ENCODE measurements at regions not wholly inside any gene's neighbourhood (a gene's known extent, or its start where the extent isn't known, plus 50 kb on each side); places are given as distances from the start of the nearest gene placed in this dataset.

DNA sequence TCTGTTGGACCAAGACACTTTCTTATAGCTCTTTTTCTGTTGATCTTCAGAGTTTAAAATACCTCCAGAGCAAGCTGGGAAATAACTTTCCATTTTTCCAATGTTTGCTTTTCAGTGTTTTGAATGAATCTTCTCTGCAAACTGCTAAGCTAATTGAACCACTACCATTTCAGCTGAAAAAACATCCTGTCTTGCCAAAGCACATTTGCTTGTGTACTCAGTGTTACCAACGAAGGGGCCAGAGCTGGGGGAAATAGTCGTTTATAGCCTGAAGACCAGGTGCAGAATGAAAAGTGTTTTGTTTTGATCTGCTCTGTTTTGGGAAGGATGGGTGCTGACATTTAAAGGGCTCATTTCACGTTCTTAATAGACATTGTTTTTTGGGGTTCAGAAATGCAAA lies 88.4 kb upstream of the CLNK start:
- H3K4me3 ChIP-seq, result no peak overlapping the region
- H3K27ac ChIP-seq, result no peak overlapping the region
- 35% methylated on average over 3 of the region's 3 CpGs; no CpG with 5 or more reads in 1 of the 2 donors for WGBS, 2 donors (ENCODE audit: low coverage in 1 of 2)
- in situ Hi-C loops (cut with MboI; ENCODE audit: low pct_ligation_motif_present in 1 of 4, low pct_unique_long_range_greater_than_20kb in 1 of 4, low sequenced_read_pairs in 3 of 4), result no loop called here
- TF ChIP-seq POLR2A (IDR thresholded peaks at IDR 0.05) (no peak), EP300 (IDR thresholded peaks at IDR 0.05; ENCODE audit: low read depth) (no peak), CTCF (IDR thresholded peaks at IDR 0.05) (no peak), POLR2AphosphoS5 (IDR thresholded peaks at IDR 0.05) (no peak)
- intact Hi-C loops (cut with DNase I; ENCODE audit: low total_unique reads), result no loop called here
- H3K27me3 ChIP-seq, result no peaks in the 10 kb centered on the region
- no peaks in the 10 kb centered on the region for H3K4me1 ChIP-seq
- H3K36me3 ChIP-seq, result no peaks in the 10 kb centered on the region
- no peak for DNase-seq
- H3K9me3 ChIP-seq, result no peaks in the 10 kb centered on the region

DNA sequence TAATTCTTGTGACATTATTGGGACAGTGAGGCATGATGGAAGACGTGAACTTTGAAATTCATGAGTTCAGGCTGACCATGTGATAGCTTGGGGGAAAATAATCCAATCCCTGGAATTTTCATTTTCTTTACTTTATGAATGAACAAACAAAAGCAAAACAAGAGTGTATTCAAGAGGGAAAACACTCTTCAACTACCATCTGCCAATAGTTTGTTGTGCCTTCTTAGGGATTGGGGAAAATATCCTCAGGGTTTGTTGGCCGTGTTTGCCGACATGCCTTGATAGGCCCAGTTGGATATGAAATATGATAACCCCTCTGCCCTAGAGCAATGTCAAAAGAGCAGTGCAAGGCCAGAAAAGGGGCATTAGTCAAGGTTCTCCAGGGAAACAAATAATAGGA lies 80.8 kb upstream of the CLNK start:
- WGBS, 2 donors (ENCODE audit: low coverage in 1 of 2), result 87 to 92% methylated on average over 3 of the region's 3 CpGs
- H3K27me3 ChIP-seq, result no peaks in the 10 kb centered on the region
- intact Hi-C loops (cut with DNase I; ENCODE audit: low total_unique reads) (no loop called here), in situ Hi-C loops (cut with MboI; ENCODE audit: low pct_ligation_motif_present in 1 of 4, low pct_unique_long_range_greater_than_20kb in 1 of 4, low sequenced_read_pairs in 3 of 4) (no loop called here)
- no peaks in the 10 kb centered on the region for H3K36me3 ChIP-seq
- H3K9me3 ChIP-seq, result no peaks in the 10 kb centered on the region
- no peak for TF ChIP-seq CTCF (IDR thresholded peaks at IDR 0.05)
- TF ChIP-seq POLR2A (IDR thresholded peaks at IDR 0.05), result no peak
- no peak for TF ChIP-seq EP300 (IDR thresholded peaks at IDR 0.05; ENCODE audit: low read depth)
- TF ChIP-seq POLR2AphosphoS5 (IDR thresholded peaks at IDR 0.05), result no peak
- no peak for DNase-seq
- no peak overlapping the region for H3K27ac ChIP-seq
- H3K4me1 ChIP-seq, result no peaks in the 10 kb centered on the region
- no peak overlapping the region for H3K4me3 ChIP-seq

- no peaks in the 10 kb centered on the region for H3K27me3 ChIP-seq
- H3K36me3 ChIP-seq, result no peaks in the 10 kb centered on the region
- H3K9me3 ChIP-seq, result no peaks in the 10 kb centered on the region
- intact Hi-C loops (cut with DNase I; ENCODE audit: low total_unique reads) (no loop called here), in situ Hi-C loops (cut with MboI; ENCODE audit: low pct_ligation_motif_present in 1 of 4, low pct_unique_long_range_greater_than_20kb in 1 of 4, low sequenced_read_pairs in 3 of 4) (no loop called here)
- no peaks in the 10 kb centered on the region for H3K4me1 ChIP-seq
- no peak overlapping the region for H3K4me3 ChIP-seq
- TF ChIP-seq CTCF (IDR thresholded peaks at IDR 0.05), result no peak
- no peak for TF ChIP-seq EP300 (IDR thresholded peaks at IDR 0.05; ENCODE audit: low read depth)
- peak in 2 of 3 donors; percentile 60 to 80 for TF ChIP-seq POLR2AphosphoS5 (IDR thresholded peaks at IDR 0.05)
- DNase-seq, result no peak
- H3K27ac ChIP-seq, result peak overlapping the region in 1 of 4 donors; percentile 16
- 77% methylated on average over 4 of the region's 4 CpGs; no CpG with 5 or more reads in 1 of the 2 donors for WGBS, 2 donors (ENCODE audit: low coverage in 1 of 2)
Observed at GRCh38 chr4:10762561-10762960, 78.0 kb upstream of the CLNK start.

- H3K36me3 ChIP-seq, result no peaks in the 10 kb centered on the region
- H3K27ac ChIP-seq, result peak overlapping the region in 1 of 4 donors; percentile 16
- H3K4me1 ChIP-seq, result no peaks in the 10 kb centered on the region
- intact Hi-C loops (cut with DNase I; ENCODE audit: low total_unique reads), result no loop called here
- no peaks in the 10 kb centered on the region for H3K9me3 ChIP-seq
- TF ChIP-seq POLR2A (IDR thresholded peaks at IDR 0.05), result no peak
- TF ChIP-seq POLR2AphosphoS5 (IDR thresholded peaks at IDR 0.05), result no peak
- TF ChIP-seq EP300 (IDR thresholded peaks at IDR 0.05; ENCODE audit: low read depth), result no peak
- TF ChIP-seq CTCF (IDR thresholded peaks at IDR 0.05), result no peak
- no peak for DNase-seq
- no peaks in the 10 kb centered on the region for H3K27me3 ChIP-seq
- WGBS, 2 donors (ENCODE audit: low coverage in 1 of 2), result 65% methylated on average over 1 of the region's 1 CpG; no CpG with 5 or more reads in 1 of the 2 donors
- in situ Hi-C loops (cut with MboI; ENCODE audit: low pct_ligation_motif_present in 1 of 4, low pct_unique_long_range_greater_than_20kb in 1 of 4, low sequenced_read_pairs in 3 of 4), result no loop called here
- H3K4me3 ChIP-seq, result no peak overlapping the region
Observed at GRCh38 chr4:10761903-10762302, 77.3 kb upstream of the CLNK start.
